DOHH2 (cell line): ENCODE measurements at regions not wholly inside any gene's neighbourhood (a gene's known extent, or its start where the extent isn't known, plus 50 kb on each side); places are given as distances from the start of the nearest gene placed in this dataset.

ENCODE experiments used
- EZH2phosphoT487 ChIP-seq: fragments of 200-600 bp; sonication (generic); IDR thresholded peaks from 2 replicates; pipeline ENCODE4 v1.6.1; 2017; ENCODE audit warnings: borderline replicate concordance, mild to moderate bottlenecking, antibody characterized with exemption, low read length, moderate library complexity, mixed read lengths
- TF ChIP-seq, protein P1 (sequence below): fragments of 200-600 bp; sonication (generic); IDR thresholded peaks from one replicate; pipeline ENCODE4 v1.5.1; 2014; ENCODE audit warnings: antibody characterized with exemption, mild to moderate bottlenecking, low read depth, low read length; ENCODE audit not compliant: poor library complexity, severe bottlenecking

DNA sequence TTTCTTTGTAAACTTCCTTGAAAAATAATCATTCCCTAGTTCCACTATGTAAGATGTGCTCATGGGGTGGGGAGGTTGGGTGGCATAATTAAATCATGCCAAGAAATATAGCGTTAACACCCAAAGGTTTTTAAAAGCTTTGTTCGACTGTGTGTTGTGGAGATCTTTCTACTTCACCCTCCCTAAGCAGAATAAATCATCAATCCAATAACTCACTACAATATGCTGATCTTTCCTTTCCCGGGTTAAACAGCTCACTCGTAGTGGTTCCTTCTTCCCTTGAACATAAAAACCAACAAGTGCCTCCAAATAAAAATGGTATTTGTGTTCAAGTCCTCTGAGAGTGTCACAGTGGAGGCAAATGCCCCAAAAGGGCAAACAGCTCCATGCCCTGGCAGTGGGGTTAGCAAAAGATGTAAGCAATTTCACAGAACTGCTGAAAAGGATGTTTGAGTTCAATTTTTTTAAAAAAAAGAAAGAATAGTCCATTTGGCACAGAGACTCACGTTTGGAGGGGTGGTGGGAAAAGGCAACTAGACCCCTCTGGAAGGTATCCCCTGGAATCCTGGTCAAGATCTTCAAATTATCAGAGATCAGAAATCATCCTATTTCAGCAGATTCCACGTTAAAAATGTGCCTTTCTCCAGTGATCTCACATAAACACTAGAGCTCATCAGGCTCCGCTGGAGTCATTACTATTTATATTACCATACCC lies 99.1 kb downstream of the TFAP2A start:
- TF ChIP-seq, protein P1, sequence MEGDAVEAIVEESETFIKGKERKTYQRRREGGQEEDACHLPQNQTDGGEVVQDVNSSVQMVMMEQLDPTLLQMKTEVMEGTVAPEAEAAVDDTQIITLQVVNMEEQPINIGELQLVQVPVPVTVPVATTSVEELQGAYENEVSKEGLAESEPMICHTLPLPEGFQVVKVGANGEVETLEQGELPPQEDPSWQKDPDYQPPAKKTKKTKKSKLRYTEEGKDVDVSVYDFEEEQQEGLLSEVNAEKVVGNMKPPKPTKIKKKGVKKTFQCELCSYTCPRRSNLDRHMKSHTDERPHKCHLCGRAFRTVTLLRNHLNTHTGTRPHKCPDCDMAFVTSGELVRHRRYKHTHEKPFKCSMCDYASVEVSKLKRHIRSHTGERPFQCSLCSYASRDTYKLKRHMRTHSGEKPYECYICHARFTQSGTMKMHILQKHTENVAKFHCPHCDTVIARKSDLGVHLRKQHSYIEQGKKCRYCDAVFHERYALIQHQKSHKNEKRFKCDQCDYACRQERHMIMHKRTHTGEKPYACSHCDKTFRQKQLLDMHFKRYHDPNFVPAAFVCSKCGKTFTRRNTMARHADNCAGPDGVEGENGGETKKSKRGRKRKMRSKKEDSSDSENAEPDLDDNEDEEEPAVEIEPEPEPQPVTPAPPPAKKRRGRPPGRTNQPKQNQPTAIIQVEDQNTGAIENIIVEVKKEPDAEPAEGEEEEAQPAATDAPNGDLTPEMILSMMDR = no peak
- no peak for TF ChIP-seq EZH2phosphoT487
